ENCODE measurements at regions not wholly inside any gene's neighbourhood (a gene's known extent, or its start where the extent isn't known, plus 50 kb on each side); places are given as distances from the start of the nearest gene placed in this dataset.

DNA sequence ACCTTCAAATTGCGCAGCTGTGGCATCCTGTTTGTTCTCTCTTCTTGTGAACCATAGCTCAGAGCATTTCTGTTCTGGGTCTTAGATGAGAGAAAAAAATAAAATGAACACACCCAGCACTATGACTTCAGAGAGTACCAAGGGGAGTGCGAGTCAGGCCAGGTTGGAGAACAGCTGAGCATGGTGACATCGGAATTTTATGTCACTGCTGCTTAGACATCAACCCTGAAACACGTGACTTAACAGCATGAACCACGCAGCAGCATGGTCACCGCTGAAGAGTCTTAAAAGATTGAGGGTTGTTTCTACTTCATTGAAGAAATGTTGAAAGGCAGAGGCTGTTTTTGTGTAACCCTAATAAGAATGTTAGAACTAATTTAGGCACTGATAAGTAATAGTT is 288.8 kb upstream of the SOX11 start:
- TF ChIP-seq, protein P1, sequence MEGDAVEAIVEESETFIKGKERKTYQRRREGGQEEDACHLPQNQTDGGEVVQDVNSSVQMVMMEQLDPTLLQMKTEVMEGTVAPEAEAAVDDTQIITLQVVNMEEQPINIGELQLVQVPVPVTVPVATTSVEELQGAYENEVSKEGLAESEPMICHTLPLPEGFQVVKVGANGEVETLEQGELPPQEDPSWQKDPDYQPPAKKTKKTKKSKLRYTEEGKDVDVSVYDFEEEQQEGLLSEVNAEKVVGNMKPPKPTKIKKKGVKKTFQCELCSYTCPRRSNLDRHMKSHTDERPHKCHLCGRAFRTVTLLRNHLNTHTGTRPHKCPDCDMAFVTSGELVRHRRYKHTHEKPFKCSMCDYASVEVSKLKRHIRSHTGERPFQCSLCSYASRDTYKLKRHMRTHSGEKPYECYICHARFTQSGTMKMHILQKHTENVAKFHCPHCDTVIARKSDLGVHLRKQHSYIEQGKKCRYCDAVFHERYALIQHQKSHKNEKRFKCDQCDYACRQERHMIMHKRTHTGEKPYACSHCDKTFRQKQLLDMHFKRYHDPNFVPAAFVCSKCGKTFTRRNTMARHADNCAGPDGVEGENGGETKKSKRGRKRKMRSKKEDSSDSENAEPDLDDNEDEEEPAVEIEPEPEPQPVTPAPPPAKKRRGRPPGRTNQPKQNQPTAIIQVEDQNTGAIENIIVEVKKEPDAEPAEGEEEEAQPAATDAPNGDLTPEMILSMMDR (IDR thresholded peaks at IDR 0.05; ENCODE audit: low read depth, low read length) = no peak
- DNase-seq (ENCODE audit: low read depth in 2 of 2) = no peak
- no peak overlapping the region for H3K4me3 ChIP-seq (replicated peaks in 1 of 2; ENCODE audit: low read depth in 2 of 2, low read length in 2 of 2)

DNA sequence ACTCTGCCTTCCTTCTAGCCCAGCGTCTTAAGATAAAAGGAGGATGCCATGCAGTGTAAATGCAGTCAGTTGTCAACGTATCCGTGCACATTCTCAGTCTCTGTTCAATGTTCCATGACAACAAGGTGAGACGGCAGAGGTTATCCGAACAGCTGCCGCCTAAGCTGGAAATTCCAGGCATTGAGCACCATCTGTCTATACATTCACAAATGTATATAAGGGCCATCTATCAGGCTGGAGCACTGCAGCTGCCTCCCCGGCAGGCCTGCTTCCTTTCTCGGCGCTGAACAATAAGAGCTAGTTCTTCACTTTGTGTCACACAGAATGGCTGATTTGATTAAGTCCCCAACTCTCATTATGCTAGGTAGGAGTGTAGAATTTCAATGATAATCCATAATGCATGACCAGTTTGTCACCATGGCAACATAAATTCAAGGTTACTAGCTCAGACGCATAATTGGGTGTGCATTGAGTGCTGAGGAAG is 282.2 kb upstream of the SOX11 start:
- H3K4me3 ChIP-seq (replicated peaks in 1 of 2; ENCODE audit: low read depth in 2 of 2, low read length in 2 of 2) = no peak overlapping the region
- TF ChIP-seq, protein P1 (IDR thresholded peaks at IDR 0.05; ENCODE audit: low read depth, low read length) = no peak

DNA sequence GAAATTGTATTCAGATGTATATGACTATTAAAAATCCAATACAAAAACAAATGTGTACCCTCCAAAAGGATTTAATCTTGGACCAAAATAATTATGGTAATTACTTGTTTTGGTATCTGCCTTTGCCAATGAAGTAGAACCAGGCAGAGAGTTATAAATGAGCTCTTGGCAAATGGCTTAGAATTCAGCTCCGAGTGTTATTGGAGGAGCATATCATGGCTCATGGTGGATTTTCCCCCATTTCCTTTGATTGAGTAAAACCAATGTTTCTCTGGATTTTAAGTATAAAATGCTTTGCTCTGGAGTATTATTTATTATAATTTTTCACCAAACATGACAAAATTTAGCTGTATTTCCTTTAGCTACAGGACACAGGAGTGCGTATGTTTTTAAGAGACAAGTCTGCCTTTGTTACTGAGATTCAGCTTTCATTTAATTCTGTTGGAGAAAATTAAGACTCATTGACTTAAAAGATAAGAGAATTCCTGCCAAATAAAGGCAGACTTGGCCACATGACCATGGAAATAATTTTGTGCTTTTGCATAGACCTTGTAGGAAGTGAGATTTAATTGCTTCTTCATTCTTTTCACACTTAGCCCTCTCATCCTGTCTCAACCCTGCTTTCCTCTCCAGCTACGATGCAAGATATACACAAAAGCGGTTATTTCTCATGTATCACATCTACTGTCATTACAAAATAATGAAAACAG is 281.0 kb upstream of the SOX11 start:
- DNase-seq (ENCODE audit: low read depth in 2 of 2) = no peak
- TF ChIP-seq, protein P1 (IDR thresholded peaks at IDR 0.05; ENCODE audit: low read depth, low read length) = no peak
- H3K4me3 ChIP-seq (replicated peaks in 1 of 2; ENCODE audit: low read depth in 2 of 2, low read length in 2 of 2) = no peak overlapping the region

More for the DNA sequence above, 282.2 kb upstream of the SOX11 start:
- no peak for DNase-seq (ENCODE audit: low read depth in 2 of 2)

DNA sequence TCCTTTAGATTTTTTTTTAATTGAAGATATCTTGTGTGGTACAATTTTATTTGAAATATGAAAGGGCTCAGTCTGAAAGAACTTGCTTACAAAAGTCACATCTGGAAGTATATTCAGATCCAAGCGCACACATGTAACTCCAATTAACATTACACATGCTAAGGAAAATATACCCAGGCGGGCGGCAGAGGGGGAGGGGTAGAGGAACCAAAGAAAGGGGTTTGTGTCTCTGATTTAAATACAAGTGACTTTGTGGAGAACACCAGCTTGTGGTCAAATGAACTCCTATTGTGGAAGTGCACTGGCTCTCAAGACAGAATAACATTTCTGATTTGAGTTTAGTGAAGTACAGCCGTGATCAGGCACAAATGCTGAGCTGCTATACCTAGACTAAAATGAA is 280.2 kb upstream of the SOX11 start:
- H3K4me3 ChIP-seq (replicated peaks in 1 of 2; ENCODE audit: low read depth in 2 of 2, low read length in 2 of 2) = no peak overlapping the region
- TF ChIP-seq, protein P1 (IDR thresholded peaks at IDR 0.05; ENCODE audit: low read depth, low read length) = no peak
- DNase-seq (ENCODE audit: low read depth in 2 of 2) = no peak

DNA sequence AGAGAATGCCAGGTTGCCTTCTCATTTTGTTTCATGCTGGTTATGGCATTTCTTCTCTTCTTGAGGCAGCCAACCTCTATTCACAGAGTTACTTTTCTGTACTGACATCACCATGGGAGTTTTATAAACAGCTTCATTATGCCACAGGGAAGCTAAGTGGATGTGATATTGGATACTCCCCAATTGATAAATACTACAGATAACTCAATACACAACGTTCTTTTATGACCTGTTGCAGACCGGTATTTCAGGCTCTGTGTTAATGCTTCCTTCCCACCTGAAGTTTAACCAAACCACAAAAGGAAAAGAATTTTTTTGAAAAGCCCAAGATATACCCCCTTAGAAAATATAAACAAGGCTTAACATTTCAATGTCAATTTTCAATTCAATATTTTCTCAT is 258.3 kb upstream of the SOX11 start:
- no peak for DNase-seq (ENCODE audit: low read depth in 2 of 2)

DNA sequence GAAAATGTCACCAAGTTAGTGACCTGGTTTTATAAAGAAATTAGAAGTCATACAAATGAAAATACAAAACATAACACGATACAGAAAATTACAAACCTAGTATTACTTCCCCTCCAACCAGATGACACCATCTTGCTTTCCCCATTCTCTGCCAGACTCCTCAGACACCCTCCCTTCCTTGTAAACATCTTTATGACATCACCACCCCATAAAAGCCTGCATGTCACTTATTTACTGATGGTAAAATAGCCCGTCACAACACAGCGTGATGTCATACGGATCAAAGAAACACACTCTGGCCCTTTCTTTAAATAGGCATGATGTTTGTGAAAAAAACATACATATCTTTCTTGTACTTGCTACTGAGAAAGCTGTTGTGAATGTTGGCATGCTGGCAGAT is 254.8 kb upstream of the SOX11 start:
- no peak for DNase-seq (ENCODE audit: low read depth in 2 of 2)
- H3K4me3 ChIP-seq (replicated peaks in 1 of 2; ENCODE audit: low read depth in 2 of 2, low read length in 2 of 2) = no peak overlapping the region
- TF ChIP-seq, protein P1 (IDR thresholded peaks at IDR 0.05; ENCODE audit: low read depth, low read length) = no peak

More for the DNA sequence above, 258.3 kb upstream of the SOX11 start:
- TF ChIP-seq, protein P1 (IDR thresholded peaks at IDR 0.05; ENCODE audit: low read depth, low read length) = no peak
- H3K4me3 ChIP-seq (replicated peaks in 1 of 2; ENCODE audit: low read depth in 2 of 2, low read length in 2 of 2) = no peak overlapping the region

DNA sequence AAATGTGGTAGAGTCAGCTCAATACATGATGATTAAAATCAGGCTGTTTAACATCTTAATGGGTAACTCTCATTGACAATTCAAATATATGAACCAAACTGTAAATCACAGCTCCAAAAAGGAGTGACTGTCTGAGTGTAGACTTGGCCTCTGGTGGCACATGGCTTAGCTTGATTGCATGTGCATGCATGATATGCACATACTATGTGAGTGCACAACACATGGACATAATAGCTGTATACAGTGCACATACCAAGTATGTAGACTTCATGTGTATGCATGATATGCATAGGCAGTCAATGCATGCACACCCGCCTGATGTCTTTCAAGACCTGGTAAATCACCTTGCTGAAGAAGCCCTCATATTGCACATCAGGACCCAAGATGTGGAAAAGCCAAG is 252.0 kb upstream of the SOX11 start:
- DNase-seq (ENCODE audit: low read depth in 2 of 2) = no peak
- TF ChIP-seq, protein P1 (IDR thresholded peaks at IDR 0.05; ENCODE audit: low read depth, low read length) = no peak
- H3K4me3 ChIP-seq (replicated peaks in 1 of 2; ENCODE audit: low read depth in 2 of 2, low read length in 2 of 2) = no peak overlapping the region

All from cardiac fibroblast (primary cell).